ENCODE measurements at regions not wholly inside any gene's neighbourhood (a gene's known extent, or its start where the extent isn't known, plus 50 kb on each side); places are given as distances from the start of the nearest gene placed in this dataset.

GRCh38 chr7:156119771-156120170, 307.5 kb upstream of the SHH start:
- no peak for DNase-seq

DNA sequence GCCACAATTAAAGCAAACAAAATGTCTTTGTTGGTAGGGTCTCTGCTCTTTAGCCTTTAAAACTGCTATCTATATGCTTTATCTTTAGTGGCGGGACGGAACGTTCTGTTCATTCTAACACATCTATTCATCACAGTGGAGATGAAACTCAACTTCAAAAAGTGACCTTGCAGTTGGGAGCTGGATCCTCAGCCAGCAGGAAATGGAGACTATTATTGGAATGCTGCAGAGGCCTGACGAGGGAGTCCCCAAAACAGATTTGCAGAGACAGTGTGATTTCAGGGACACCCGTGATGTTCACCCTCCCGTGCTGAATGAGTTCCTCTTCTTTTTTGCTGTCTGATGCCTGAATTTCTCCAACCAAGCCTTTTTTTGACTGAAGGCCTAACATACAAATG, 306.0 kb upstream of the SHH start:
- no peak for DNase-seq

DNA sequence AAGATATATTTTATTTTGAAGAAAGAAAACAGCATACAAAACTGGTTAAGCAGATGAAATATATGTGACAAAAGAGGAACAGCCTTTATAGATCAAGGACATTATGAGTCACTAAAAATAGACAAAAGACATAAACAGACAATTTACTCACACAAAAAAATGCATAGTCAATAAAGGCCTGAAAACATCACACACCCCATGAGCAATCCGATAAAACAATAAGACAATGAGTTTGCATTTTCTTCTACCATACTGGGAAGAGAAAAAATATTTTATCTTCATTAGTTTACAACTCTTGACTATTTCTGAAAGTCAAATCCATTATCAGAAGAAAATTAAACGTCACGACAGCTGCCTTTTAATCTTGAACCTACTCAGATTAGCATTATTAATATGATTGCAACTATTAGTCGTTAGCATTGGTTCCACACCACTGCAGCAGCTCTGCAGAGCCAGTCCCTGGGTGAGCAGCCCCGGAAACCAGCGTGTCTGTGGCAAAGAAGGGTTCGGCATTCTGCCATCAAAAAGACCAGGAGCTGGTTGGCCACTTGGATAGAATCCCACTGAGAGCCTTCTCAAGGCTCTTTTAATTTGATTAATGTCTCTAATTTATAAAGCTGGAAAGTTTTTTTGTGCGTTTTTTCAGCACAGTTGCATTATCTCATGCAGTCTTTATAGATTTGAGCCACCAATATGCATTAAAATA, 305.4 kb upstream of the SHH start:
- DNase-seq = no peak

GRCh38 chr7:156116514-156117215, 304.4 kb upstream of the SHH start:
- no peak for DNase-seq

GRCh38 chr7:156115582-156115981, 303.3 kb upstream of the SHH start:
- DNase-seq = no peak

DNA sequence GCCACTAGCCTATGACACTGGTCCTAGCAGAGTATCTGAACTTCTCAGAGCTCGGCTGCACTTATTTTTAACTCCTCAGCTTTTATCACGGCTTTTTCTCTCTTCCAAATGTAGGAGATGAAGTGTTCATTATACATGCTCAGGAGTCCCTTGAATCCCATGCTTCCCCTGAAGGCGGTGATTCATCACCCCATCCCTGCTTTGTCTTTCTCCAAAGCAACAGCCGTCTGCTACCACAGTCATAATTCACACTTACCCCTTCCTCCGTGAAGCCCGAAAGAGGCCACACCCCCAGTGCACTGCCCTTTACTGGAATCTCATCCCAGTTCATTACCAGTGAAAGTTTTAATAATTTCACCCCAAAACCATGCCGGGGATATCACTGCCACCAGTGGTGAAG, 301.5 kb upstream of the SHH start:
- DNase-seq = no peak

- no peak for DNase-seq
These were observed 297.7 kb upstream of the SHH start for GRCh38 chr7:156109988-156110387.

GRCh38 chr7:156109076-156109475, 296.8 kb upstream of the SHH start:
- DNase-seq = no peak

DNA sequence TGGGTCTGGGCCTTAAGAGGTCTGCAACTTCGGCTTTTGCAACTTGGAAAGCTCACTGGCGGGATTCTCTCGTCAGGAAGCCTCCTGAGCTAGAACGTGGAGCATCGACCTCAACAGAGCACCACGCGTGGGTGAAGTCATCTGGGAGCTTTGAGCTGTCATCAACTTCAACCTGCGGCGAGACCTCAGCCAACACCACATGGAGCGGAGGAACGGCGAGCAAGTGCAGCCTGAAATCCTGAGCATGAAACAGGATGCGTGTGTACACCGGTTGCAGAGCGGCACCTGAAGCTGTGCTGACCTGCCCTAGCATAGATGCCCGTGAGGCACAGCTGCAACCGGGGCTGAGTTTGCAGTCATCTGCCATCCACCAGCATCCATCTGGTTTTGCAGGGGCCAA, 295.7 kb upstream of the SHH start:
- DNase-seq = no peak

GRCh38 chr7:156106107-156106426, 293.8 kb upstream of the SHH start:
- no peak for DNase-seq

GRCh38 chr7:156105337-156106106, 293.3 kb upstream of the SHH start:
- DNase-seq = no peak

DNA sequence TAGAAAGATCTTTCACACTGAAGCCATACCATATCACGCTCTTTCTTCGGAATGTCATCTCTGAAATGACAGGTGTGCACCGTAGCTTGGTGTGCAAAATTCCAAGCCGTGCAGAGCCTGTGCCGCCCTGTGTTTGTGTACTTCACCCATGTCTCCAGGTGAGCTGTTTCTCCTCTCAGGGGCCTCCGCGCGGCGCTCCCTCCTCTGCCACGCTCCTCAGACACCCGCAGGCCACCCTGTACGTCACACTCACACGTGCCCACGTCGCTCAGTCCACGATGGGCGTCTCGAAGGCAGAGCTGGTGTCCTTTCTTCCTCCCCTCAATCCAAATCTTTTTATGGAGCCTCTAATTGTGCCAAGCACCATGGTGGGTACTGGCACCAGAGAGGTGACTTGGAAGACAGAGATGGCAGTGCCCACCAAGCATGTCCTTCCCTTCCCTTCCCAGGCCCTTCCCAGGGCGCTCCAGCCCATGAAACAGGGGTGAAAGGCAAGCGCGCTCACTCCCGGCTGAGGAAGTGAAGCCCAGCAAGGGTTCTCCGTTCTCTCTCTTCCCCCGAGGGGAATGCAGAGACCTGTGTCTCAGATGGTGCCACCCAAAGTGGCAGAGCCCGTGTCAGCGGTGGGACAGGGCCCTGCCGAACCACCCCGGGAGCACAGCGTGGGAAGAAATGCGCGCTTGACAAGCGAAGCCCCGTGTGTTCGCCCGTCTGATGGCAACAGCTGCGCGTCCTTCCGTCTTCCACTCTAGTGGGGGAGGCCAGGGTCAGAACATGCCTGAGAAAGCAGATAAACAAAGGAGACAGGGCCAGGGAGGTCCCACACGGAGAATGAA, 292.5 kb upstream of the SHH start:
- no peak for DNase-seq

DNA sequence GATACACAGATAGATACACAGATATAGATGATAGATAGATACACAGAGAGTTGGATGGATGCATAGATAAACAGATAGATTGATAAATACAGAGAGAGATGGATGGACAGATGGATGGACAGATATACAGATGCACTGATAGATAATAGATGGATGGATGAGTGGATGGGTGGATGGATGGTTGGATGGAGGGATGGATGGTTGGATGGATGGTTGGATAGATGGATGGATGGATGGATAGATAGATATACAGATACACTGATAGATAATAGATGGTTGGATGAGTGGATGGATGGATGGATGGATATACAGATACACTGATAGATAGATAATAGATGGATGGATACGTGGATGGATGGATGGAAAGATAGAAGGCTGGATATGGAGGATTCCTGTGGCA, 290.0 kb upstream of the SHH start:
- no peak for DNase-seq

GRCh38 chr7:156101355-156101754, 289.1 kb upstream of the SHH start:
- no peak for DNase-seq

- no peak for DNase-seq
These were observed 287.8 kb upstream of the SHH start for GRCh38 chr7:156100086-156100485.

GRCh38 chr7:156099085-156099484, 286.8 kb upstream of the SHH start:
- no peak for DNase-seq

- DNase-seq = no peak
These were observed 284.7 kb upstream of the SHH start for GRCh38 chr7:156096771-156097538.

- no peak for DNase-seq
These were observed 283.8 kb upstream of the SHH start for GRCh38 chr7:156095908-156096539.

DNA sequence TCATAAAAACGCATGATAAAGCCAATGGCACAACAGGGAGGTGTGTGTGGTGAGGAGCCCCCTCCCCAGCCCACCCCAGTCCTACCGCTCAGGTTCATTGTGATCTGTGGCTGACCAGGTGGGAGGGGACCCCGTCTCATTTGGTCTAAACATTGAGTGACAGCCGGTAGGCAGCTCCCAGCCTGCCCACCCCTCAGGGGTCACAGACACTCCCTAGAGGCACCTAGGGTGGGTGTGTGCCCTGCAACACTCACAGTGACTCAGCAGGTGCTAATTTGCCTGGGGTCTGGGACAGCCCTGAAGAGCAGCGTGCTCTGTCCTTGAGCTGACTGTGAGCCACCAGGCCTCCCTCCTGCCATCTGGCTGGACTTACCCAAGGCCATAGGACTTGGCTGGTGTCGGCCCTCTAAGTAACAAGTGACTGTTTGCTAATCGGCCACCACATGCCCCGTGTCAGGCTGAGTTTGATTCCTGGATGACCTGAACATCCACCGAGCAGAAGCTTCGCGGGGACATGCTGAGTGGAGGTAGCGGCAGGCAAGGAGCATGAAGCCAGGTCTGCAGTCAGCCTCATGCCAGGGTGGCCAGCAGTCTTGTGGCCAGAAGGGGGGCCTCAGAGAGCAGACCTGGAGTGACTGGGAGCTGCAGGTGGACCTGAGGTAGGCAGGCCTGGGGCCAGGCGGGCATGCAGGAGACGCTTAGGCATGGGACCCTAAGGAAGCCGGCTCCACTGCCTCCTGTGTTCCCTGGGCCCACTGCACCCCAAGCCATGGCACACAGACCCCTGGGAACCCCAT, 282.3 kb upstream of the SHH start:
- no peak for DNase-seq

DNA sequence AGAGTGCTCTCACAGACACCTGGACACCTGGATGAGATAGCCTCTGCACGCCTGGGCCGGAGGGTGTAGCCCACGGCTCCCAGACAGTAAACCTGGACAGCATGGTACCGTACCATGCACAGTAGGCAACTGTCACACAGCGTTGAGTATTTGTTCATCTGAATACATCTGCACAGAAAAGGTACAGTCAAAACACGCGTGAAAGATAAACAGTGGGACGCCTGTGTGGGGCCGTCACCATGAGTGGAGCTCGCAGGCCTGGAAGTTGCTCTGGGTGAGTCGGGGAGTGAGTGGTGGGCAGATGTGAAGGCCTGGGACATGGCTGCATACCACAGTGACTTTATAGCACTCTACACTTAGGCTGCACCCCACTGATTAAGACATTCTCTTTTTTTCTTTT, 280.0 kb upstream of the SHH start:
- DNase-seq = no peak

DNA sequence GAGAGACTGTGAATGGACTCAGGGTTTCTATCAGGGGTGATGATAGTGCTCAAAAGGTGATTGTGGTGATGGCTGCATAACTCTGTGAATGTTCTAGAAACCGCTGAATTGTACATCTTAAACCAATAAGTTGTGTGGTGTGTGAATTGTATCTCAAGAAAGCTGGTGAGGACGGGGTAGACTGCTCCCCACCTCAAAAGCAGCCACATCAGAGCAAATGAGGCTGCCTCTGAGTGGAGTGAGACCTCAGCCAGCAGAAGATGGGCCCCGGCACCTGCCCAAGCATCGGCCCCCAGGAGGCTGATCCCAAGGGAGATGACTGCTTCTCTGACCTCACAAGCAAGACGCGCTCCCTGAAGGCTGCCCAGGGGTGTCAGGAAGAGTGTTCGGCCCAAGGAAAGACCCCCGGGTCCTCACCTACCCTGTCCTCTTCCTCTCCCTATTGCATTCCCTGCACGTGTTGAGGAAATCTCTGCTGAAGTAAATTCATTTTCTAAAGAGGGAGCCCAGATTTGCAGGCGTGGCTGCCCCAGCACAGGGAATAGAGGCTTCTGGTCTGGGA, 279.3 kb upstream of the SHH start:
- no peak for DNase-seq

Measured in activated naive CD4-positive, alpha-beta T cell treated with anti-CD3 and anti-CD28 coated beads, Interleukin-2, amount 50 U/mL, for 16 hours (primary cell).